ENCODE measurements at regions not wholly inside any gene's neighbourhood (a gene's known extent, or its start where the extent isn't known, plus 50 kb on each side); places are given as distances from the start of the nearest gene placed in this dataset.
"Not testable (repeated sequence)": the region's sequence is repeated elsewhere in the genome, so short reads cannot be mapped to it uniquely, and the experiment has no call there.

DNA sequence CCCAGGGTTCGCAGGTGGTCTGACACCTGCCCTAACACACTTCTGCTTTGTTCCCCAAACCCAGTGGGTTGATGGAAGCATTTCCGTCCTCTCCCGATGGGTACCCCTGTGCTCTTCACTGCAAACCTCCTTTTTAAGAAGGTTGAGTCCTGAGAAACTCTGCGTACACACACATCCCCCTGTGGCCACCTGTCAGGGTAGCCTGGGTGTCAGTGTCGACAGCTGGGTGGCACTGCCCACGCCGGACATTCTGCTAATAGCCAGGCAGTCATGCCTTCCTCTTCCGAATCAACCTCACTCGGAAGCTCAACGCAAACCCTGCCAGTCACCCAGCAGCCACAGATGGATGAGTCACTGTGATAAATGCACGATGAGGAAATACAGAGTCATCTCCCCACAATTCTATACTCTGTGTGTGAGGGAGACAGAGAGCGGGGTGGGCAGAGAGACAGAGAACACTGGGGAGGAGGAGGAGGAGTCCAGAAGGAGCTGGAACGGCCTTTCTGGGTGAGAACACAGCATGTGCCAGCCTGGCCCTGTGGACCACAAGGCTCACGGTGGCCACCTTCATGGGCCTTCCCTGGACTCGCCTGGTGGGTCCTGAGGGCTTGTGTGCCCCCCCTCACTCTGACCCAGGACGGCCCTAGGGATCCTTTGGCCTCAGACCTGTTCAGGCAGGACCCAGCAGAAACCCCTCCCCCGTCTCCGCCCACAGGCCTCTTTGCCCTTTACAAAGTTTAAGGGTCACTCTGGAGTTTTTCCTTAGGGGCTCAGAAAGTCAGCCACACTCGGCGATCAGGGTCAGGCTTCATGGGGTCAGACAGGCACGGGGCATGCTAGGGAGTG is 4477.7 kb upstream of the TPTE start:
- not testable (repeated sequence) for H3K27me3 Mint-ChIP-seq (ENCODE audit: low read depth in 3 of 3); DNase-seq; H3K27ac Mint-ChIP-seq; H3K4me3 Mint-ChIP-seq; H3K4me1 Mint-ChIP-seq; H3K9me3 Mint-ChIP-seq; H3K36me3 Mint-ChIP-seq

DNA sequence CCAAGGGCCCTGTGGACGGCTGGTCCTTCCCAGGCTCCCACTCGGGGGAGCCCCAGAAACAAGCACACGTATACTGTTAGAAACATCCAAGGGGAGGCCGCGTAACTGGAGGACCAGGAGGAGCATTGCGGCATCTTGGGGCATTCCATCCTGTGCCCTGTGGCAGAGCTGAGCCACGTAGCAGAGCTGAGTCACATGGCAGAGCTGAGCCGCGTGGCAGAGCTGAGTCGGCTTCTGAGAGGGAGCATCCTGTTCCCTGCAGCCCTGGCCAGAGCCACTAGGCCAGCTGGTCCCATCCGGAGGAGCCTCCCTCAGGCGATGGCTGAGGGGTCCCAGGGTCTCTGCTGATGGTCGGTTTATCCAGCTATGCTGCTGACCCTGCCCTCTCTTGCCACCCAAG is 4476.7 kb upstream of the TPTE start:
- DNase-seq; H3K27ac Mint-ChIP-seq; H3K4me1 Mint-ChIP-seq; H3K27me3 Mint-ChIP-seq (ENCODE audit: low read depth in 3 of 3); H3K9me3 Mint-ChIP-seq; H3K4me3 Mint-ChIP-seq; H3K36me3 Mint-ChIP-seq: not testable (repeated sequence)

DNA sequence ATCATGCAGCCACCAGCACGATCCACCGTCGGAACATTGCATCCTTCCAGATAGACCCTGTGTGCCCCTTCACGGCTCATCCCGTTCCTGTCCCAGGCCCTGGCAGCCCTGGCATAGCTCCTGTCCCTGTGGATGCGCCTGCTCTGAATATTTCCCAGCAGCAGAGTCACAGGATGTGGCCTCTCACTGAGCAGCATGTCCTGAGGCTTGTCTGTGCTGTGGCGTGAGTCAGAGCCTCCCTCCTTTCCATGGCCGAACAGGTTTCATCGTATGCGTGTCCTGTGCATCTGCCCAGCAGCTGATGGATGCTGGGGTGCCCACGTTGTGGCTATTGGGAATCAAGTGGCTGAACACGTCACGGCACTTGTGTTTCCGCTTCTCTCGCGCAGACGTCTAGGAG is 4471.5 kb upstream of the TPTE start:
- not testable (repeated sequence) for H3K4me3 Mint-ChIP-seq; H3K36me3 Mint-ChIP-seq; H3K4me1 Mint-ChIP-seq; H3K27me3 Mint-ChIP-seq (ENCODE audit: low read depth in 3 of 3); DNase-seq; H3K9me3 Mint-ChIP-seq; H3K27ac Mint-ChIP-seq

DNA sequence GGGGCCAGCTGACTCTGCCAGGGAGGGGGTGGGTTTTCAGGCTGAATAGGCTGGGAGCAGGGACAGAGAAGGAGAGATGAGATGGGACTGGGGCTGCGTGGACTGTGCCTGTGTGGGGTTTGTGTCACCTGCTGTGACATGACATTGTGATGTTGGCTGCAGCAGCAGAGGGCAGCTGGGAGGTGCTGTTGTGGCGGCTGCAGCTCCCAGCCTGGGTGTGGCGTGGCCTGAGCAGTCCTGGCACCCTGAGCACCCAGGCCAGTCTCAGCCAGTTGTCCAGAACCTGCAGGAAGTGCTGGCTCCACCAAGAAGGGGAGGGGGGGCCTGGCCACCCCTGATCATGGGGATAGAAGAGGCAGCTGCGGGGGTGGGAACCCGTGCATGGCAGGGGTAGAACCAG is 4469.3 kb upstream of the TPTE start:
- H3K4me3 Mint-ChIP-seq; DNase-seq; H3K27ac Mint-ChIP-seq; H3K36me3 Mint-ChIP-seq; H3K27me3 Mint-ChIP-seq (ENCODE audit: low read depth in 3 of 3); H3K4me1 Mint-ChIP-seq; H3K9me3 Mint-ChIP-seq: not testable (repeated sequence)

DNA sequence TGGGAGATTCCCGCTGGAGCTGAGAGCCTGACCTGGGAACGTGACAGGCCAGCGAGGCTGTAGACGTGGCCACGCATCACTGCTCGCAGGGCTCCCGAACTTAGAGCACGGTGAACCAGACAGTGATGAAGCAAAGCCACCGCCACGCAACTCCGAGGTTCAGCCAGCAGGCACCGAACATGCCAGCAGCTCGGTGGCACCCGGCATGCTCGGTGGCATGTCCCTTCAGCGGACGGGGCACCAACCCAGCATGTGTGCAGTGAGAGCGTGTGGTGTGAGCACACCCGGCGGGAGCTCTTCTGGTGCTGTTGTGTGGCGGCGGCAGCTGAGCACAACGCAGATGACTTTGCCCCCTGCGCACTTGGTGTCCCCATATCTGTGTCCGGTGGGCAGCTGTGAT is 4468.2 kb upstream of the TPTE start:
- not testable (repeated sequence) for H3K4me3 Mint-ChIP-seq; H3K27ac Mint-ChIP-seq; H3K36me3 Mint-ChIP-seq; H3K27me3 Mint-ChIP-seq (ENCODE audit: low read depth in 3 of 3); DNase-seq; H3K4me1 Mint-ChIP-seq; H3K9me3 Mint-ChIP-seq

DNA sequence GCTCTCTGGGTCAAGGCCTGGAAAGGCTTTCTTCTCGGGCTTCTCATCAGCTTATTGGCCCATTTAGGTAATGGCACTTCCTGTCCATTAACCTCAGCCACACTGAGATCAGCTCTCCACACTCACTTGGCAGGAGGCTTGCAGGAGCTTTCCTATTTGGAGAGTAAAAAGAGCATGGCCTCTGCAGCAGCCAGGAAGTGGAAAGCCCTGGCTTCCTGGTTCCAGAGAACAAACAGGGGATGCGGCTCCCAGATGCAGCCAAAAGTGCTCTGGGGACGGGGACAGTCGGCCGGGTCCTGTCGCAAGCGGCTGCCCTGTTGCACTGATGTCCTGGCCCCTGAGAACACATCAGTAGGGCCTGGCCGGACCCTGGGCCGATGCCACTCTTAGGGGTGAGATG is 4462.4 kb upstream of the TPTE start:
- H3K4me3 Mint-ChIP-seq; H3K36me3 Mint-ChIP-seq; DNase-seq; H3K27me3 Mint-ChIP-seq (ENCODE audit: low read depth in 3 of 3); H3K27ac Mint-ChIP-seq; H3K9me3 Mint-ChIP-seq; H3K4me1 Mint-ChIP-seq: not testable (repeated sequence)

DNA sequence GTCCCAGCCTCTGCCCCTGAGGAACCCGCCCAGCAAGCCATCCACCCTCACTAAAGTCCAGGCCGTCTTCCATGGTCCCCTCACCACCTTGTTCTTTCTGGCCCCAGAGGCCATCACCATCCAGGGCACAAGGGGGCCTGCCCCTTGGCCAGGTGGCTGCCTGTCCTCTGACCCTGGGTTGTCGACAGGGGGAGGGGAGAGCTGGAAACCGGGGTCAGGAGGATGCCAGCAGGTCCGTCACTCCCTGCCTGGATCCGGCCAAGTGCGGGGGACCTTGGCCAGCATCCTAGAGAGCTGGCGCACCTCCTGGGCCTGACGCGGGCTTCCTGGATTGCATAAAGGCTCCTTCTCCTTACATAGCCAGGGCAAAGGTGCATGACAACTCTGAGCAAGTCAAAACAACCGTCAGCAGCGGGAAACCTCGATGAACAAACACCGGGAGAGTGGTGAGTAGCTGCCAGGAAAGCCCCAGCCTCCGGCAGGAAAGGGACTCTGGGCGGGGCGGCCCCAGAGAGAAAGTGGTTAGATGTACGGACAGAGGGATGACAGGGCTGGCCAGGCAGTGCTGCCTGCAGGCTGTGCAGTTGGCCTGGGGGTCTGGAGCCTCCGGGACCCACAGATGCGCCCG is 4461.2 kb upstream of the TPTE start:
- not testable (repeated sequence) for H3K4me1 Mint-ChIP-seq; H3K27me3 Mint-ChIP-seq (ENCODE audit: low read depth in 3 of 3); H3K4me3 Mint-ChIP-seq; H3K9me3 Mint-ChIP-seq; H3K27ac Mint-ChIP-seq; H3K36me3 Mint-ChIP-seq; DNase-seq

DNA sequence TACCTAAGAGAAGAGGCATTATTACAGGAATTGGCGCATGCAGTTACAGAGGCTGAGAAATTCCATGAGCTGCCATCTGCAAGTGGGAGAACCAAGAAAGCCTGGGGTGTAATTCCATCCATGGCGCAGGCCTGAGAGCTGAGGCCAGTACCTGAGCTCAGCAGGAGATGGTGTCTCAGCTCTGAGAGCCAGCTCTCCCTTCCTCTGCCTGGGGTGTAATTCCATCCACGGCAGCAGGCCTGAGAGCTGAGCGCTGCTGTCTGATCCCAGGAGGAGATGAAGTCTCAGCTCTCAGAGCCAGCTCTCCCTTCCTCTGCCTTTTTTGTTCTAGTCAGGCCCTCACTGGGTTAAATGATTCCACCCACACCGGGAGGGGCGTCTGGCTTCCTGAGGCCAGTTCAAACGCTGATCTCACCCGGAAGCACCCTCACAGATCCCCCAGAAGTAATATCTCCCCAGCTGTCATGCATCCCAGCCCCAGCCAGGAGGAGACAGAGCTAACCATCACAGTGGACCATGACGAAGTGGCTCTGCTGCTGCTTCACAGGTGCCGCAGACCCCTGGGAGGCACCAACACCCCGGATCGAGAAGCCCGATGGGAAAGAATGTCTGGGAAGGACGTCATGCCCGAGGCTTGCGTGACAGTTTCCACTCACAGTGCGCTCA is 4454.9 kb upstream of the TPTE start:
- not testable (repeated sequence) for H3K9me3 Mint-ChIP-seq; H3K27me3 Mint-ChIP-seq (ENCODE audit: low read depth in 3 of 3); H3K27ac Mint-ChIP-seq; H3K4me1 Mint-ChIP-seq; H3K36me3 Mint-ChIP-seq; DNase-seq; H3K4me3 Mint-ChIP-seq

DNA sequence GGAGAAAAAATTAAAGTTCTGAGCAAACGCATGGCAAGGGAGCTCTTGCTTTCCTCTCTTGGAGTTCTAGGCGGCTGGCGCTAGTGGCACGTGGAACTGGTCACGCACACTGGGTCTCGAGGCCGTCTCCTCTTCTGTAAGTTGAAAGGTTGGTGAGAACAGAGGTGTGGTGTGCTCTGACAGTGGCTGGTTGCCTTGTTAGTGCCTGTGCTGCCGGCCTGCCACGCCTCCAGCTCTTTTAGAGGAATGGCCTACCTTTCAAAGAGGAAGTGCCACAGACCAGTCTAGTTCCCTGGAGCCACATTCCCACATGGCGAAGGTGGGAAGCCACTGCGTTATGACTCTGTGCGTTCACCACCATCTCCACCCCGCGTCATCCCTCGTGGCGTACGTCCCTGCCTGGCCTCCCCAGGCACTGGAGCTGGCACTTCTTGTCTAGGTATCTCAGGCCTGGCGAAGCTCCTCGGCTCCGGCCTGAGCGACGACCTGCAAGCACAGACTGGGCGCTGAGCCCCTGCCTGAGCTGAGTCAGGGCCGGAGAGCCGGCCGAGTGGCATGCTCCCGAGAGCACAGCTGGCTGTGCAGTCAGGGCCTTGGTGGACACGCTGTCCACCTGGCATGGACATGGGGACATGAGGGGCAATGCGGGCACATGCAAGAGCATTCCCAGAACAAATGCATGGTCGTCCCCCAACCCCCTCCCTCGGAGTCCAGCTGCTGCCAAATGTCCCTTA is 4453.1 kb upstream of the TPTE start:
- H3K9me3 Mint-ChIP-seq; H3K4me1 Mint-ChIP-seq; H3K36me3 Mint-ChIP-seq; DNase-seq; H3K4me3 Mint-ChIP-seq; H3K27me3 Mint-ChIP-seq (ENCODE audit: low read depth in 3 of 3); H3K27ac Mint-ChIP-seq: not testable (repeated sequence)

DNA sequence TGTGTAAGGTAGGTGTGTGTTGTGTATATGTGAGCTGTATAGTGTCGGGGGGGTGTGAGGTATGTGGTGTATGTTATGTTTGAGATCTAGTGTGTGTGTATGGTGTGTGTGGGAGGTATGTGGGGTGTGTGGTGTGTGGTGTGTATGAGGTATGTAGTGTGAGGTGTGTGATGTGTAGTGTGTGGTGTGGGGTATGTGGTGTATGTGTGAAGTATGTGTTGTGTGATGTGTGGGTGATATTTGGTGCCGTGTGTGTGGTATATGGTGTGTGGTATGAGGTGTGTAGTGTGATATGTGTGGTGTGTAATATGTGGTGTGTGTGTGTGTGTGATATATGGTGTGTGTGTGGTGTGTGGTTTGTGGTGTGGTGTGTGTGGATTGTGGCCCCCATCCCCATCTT is 4451.2 kb upstream of the TPTE start:
- H3K27me3 Mint-ChIP-seq (ENCODE audit: low read depth in 3 of 3); H3K4me1 Mint-ChIP-seq; H3K9me3 Mint-ChIP-seq; H3K36me3 Mint-ChIP-seq: not testable (repeated sequence)
- Mint-ChIP-seq H3K27ac (peak overlapping the region in 4 of 6 donors; percentile 5 to 86 (median 71)), H3K4me3 (peak overlapping the region in 2 of 5 donors; percentile 18 to 58)
- DNase-seq, result peak in 1 of 3 donors; percentile 4

DNA sequence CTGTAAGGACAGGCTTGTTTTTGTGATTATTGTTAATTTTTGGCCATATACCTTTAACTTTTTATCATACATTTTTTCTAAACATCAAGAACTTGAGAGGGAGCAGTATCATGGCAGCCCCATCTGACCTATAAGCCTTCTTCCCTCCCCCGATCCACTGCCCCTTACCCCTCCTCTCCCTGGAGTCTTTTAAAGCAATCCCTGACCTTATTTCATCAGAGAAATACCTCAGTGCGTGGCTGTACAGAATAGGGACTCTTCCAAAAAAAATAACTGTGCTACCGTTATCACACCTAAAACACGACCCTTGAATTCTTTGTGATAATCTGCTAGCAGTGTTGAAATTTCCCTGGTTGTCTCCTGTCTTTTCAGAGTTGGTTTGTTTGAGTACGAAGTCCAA is 4448.7 kb upstream of the TPTE start:
- not testable (repeated sequence) for H3K36me3 Mint-ChIP-seq; DNase-seq; H3K27ac Mint-ChIP-seq; H3K9me3 Mint-ChIP-seq; H3K4me3 Mint-ChIP-seq; H3K27me3 Mint-ChIP-seq (ENCODE audit: low read depth in 3 of 3); H3K4me1 Mint-ChIP-seq

DNA sequence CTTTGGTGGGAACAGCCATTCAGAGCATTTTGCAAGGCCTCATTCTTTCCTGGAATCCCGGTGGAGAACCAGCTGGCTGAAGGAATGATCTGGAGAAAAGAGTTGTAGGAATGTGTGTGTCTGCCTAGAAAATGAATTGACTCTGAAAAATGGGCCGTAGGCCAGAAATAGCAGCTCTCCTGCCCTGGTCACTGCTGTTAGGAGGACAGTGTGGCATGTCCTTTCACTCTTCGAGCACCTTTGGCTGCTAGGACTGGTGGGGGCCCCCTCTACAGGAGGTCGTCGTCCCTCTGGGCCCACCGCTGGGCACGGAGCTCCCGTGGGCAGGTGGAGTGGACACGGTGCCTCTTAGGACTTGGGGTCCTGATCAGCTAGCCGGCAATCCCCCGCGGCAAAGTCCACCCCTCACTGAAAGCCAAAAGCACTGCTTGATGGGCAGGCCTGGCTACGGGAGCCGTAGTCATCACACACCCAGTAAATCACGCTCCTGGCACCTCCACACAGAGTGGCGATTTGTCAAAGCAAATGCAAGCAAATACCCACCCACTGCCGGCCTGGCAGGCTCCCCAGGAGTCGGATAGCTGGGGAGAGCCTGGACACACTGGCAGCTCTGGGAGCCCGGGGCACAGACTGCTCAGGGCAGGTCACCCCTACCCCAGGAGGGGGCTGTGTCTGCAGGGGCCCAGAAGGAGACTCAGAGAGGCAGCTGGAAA is 4447.2 kb upstream of the TPTE start:
- H3K4me1 Mint-ChIP-seq; H3K9me3 Mint-ChIP-seq; DNase-seq; H3K27me3 Mint-ChIP-seq (ENCODE audit: low read depth in 3 of 3); H3K36me3 Mint-ChIP-seq; H3K27ac Mint-ChIP-seq; H3K4me3 Mint-ChIP-seq: not testable (repeated sequence)

DNA sequence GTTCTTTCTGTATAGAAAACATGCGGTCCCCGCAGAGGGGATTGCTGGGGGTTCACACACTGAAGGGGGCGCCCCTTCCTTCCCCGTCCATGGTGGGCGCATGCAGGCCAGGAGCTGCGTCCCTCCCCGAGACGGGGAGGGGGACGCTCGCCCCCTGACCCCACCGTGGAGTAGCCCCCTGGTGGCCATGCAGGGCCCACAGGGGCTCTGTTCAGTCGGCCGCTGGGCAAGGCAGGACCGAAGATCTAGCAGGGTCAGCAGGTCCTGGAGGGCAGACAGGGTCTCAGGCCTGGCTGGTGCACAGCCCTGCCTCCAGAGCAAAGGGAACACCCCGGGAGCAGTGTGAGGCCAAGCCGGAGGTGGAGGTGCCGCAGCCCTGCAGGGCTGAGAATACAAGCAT is 4446.4 kb upstream of the TPTE start:
- not testable (repeated sequence) for H3K27ac Mint-ChIP-seq; H3K4me1 Mint-ChIP-seq; H3K4me3 Mint-ChIP-seq; H3K27me3 Mint-ChIP-seq (ENCODE audit: low read depth in 3 of 3); H3K9me3 Mint-ChIP-seq; H3K36me3 Mint-ChIP-seq; DNase-seq

Data from immature natural killer cell (primary cell).